ENCODE measurements at regions not wholly inside any gene's neighbourhood (a gene's known extent, or its start where the extent isn't known, plus 50 kb on each side); places are given as distances from the start of the nearest gene placed in this dataset.

DNA sequence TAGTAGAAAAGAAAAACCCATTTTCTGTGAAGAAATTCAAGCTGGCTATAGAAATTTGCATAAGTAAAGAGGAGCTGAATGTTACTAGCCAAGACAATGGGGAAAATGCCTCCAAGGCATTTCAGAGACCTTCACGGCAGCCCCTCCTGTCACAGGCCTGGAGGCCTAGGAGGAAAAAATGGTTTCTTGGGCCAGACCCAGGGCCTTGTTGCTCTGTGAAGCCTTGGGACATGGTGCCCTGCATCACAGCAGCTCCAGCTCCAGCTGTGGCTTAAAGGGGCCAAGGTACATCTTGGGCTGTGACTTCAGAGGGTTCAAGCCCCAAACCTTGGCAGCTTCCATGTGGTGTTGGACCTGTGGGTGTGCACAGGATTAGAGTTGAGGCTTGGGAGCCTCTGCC, 130.0 kb upstream of the DMRTA1 start:
- TF ChIP-seq, protein P1, sequence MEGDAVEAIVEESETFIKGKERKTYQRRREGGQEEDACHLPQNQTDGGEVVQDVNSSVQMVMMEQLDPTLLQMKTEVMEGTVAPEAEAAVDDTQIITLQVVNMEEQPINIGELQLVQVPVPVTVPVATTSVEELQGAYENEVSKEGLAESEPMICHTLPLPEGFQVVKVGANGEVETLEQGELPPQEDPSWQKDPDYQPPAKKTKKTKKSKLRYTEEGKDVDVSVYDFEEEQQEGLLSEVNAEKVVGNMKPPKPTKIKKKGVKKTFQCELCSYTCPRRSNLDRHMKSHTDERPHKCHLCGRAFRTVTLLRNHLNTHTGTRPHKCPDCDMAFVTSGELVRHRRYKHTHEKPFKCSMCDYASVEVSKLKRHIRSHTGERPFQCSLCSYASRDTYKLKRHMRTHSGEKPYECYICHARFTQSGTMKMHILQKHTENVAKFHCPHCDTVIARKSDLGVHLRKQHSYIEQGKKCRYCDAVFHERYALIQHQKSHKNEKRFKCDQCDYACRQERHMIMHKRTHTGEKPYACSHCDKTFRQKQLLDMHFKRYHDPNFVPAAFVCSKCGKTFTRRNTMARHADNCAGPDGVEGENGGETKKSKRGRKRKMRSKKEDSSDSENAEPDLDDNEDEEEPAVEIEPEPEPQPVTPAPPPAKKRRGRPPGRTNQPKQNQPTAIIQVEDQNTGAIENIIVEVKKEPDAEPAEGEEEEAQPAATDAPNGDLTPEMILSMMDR (IDR thresholded peaks at IDR 0.05) = no peak
- TF ChIP-seq POLR2A (IDR thresholded peaks at IDR 0.05) = no peak

All from prostate gland (tissue), 2 donors.